A549 (cell line): ENCODE measurements at regions not wholly inside any gene's neighbourhood (a gene's known extent, or its start where the extent isn't known, plus 50 kb on each side); places are given as distances from the start of the nearest gene placed in this dataset.

Experiments used
- ATAC-seq, 2 experiments: fragments of 200-7000 bp in 1 of 2; fragments of >200 bp in 1 of 2; cut with Nextera tagmentation in 1 of 2; cut with Tn5 transposase in 1 of 2; 3 replicates each; pipeline versions ENCODE4 v1.8.0 to v1.9.1; 2018 to 2020; ENCODE audit warnings: mild to moderate bottlenecking in 1 of 2, moderate library complexity in 1 of 2
- CTCF ChIA-PET: fragments of 300-600 bp; sonication (Branson Sonifier 250); formaldehyde crosslinking; extraction: SDS; loops from one replicate; lab custom pipeline; 2021; ENCODE audit warnings: antibody characterized with exemption, inconsistent platforms; lab: Yijun Ruan, JAX
- POLR2A ChIA-PET: fragments of 350-600 bp; formaldehyde crosslinking; extraction: SDS; loops from one replicate; lab custom pipeline; 2021; ENCODE audit warnings: antibody characterized with exemption, inconsistent platforms; lab: Yijun Ruan, JAX
- DNase-seq, 2 experiments: peaks; one replicate each; pipeline versions ENCODE4 v3.0.0 to v3.0.0-alpha.2; 2011 to 2016; ENCODE audit warnings: low read depth in 1 of 2, low spot score in 1 of 2
- FAIRE-seq: peaks from 2 replicates; lab custom pipeline; 2011; peaks lifted over from hg19 to GRCh38; lab: Jason Lieb, UNC
- H3K27ac ChIP-seq, 2 experiments: fragments of >200 bp; sonication (Bioruptor Twin); formaldehyde crosslinking; 3 replicates each; pipeline ENCODE4 v1.5.1; 2016 to 2017
- H3K4me1 ChIP-seq: fragments of >200 bp; sonication (Bioruptor Twin); formaldehyde crosslinking; 3 replicates; pipeline ENCODE4 v1.6.1; 2016
- H3K4me2 ChIP-seq: fragments of >200 bp; sonication (Bioruptor Twin); formaldehyde crosslinking; 3 replicates; pipeline ENCODE4 v1.6.1; 2016
- H3K4me3 ChIP-seq: fragments of >200 bp; sonication (Bioruptor Twin); formaldehyde crosslinking; 3 replicates; pipeline ENCODE4 v1.5.1; 2016
- H3K9me3 ChIP-seq: fragments of >200 bp; sonication (Bioruptor Twin); formaldehyde crosslinking; 3 replicates; pipeline ENCODE4 v1.6.1; 2016
- CBX8 ChIP-seq: fragments of 200-600 bp; sonication (generic); IDR thresholded peaks from 2 replicates; pipeline ENCODE4 v1.6.1; 2016
- CHD2 ChIP-seq: fragments of 150-350 bp; IDR thresholded peaks from 2 replicates; pipeline ENCODE4 v1.6.1; 2014; ENCODE audit warnings: low read length; ENCODE audit not compliant: partially characterized antibody
- CHD4 ChIP-seq: fragments of 200-600 bp; sonication (generic); IDR thresholded peaks from 2 replicates; pipeline ENCODE4 v1.6.1; 2016; ENCODE audit warnings: antibody characterized with exemption, mild to moderate bottlenecking, borderline replicate concordance
- EP300 ChIP-seq, 2 experiments: fragments of >200 bp; sonication (Bioruptor Twin); formaldehyde crosslinking; IDR thresholded peaks; 2 replicates in 1 of 2; 3 replicates in 1 of 2; pipeline ENCODE4 v1.6.1; 2016 to 2017
- FOSL2 ChIP-seq, 2 experiments: fragments of 450-650 bp in 1 of 2; fragments of >200 bp in 1 of 2; sonication (Bioruptor Twin) in 1 of 2; formaldehyde crosslinking; IDR thresholded peaks; 2 replicates each; pipeline versions ENCODE4 v1.5.0 to v1.6.1; 2016 to 2020; ENCODE audit warnings: mild to moderate bottlenecking in 1 of 2, moderate library complexity in 1 of 2
- FOXS1 ChIP-seq: fragments of 250-450 bp; sonication (Bioruptor Pico); IDR thresholded peaks from 2 replicates; pipeline ENCODE4 v1.5.0; 2020; ENCODE audit warnings: mild to moderate bottlenecking, moderate library complexity
- HDAC2 ChIP-seq: fragments of 200-600 bp; sonication (generic); IDR thresholded peaks from 2 replicates; pipeline ENCODE4 v1.6.1; 2016
- HOXB5 ChIP-seq: fragments of 250-450 bp; sonication (Bioruptor Pico); IDR thresholded peaks from 2 replicates; pipeline ENCODE4 v1.5.0; 2020; ENCODE audit warnings: mild to moderate bottlenecking, moderate library complexity
- KDM1A ChIP-seq: fragments of 200-600 bp; sonication (generic); IDR thresholded peaks from 2 replicates; pipeline ENCODE4 v1.6.1; 2016; ENCODE audit warnings: low read depth, mild to moderate bottlenecking
- KDM5A ChIP-seq: fragments of 200-600 bp; sonication (generic); IDR thresholded peaks from 2 replicates; pipeline ENCODE4 v1.6.1; 2016; ENCODE audit warnings: antibody characterized with exemption, mild to moderate bottlenecking
- MAZ ChIP-seq: fragments of 150-350 bp; IDR thresholded peaks from 2 replicates; pipeline ENCODE4 v1.6.1; 2014; ENCODE audit warnings: antibody characterized with exemption, low read depth, low read length, borderline replicate concordance
- NPAS2 ChIP-seq: fragments of 250-450 bp; sonication (Bioruptor Pico); IDR thresholded peaks from 2 replicates; pipeline ENCODE4 v1.8.0; 2022; ENCODE audit warnings: mild to moderate bottlenecking, moderate library complexity, borderline replicate concordance
- POLR2A ChIP-seq: IDR thresholded peaks from 2 replicates; pipeline ENCODE4 v1.6.1; 2012; ENCODE audit warnings: mild to moderate bottlenecking, low read length
- RARB ChIP-seq: fragments of 250-450 bp; sonication (Bioruptor Pico); IDR thresholded peaks from 2 replicates; pipeline ENCODE4 v1.8.0; 2021; ENCODE audit warnings: mild to moderate bottlenecking, moderate library complexity
- RCOR1 ChIP-seq: fragments of 150-350 bp; IDR thresholded peaks from 2 replicates; pipeline ENCODE4 v1.6.1; 2014; ENCODE audit warnings: antibody characterized with exemption, low read length, low read depth
- RFX5 ChIP-seq: fragments of 450-650 bp; IDR thresholded peaks from 2 replicates; pipeline ENCODE4 v1.7.1; 2014; ENCODE audit warnings: antibody characterized with exemption, mild to moderate bottlenecking, moderate library complexity
- RNF2 ChIP-seq: fragments of 200-600 bp; sonication (generic); IDR thresholded peaks from 2 replicates; pipeline ENCODE4 v1.6.1; 2016; ENCODE audit warnings: low read depth, mild to moderate bottlenecking, antibody characterized with exemption, moderate library complexity, borderline replicate concordance
- ZC3H11A ChIP-seq: fragments of 450-650 bp; IDR thresholded peaks from 2 replicates; pipeline ENCODE4 v1.6.1; 2014; ENCODE audit warnings: antibody characterized with exemption, mild to moderate bottlenecking
- ZSCAN20 ChIP-seq: fragments of 250-450 bp; sonication (Bioruptor Pico); IDR thresholded peaks from 2 replicates; pipeline ENCODE4 v1.8.0; 2022; ENCODE audit warnings: mild to moderate bottlenecking, moderate library complexity
- WGBS: methylation state at CpG from one replicate; pipeline ENCODE4 v1.1.6; 2017; ENCODE audit errors: missing lambda C conversion rate; 5-methylcytosine and 5-hydroxymethylcytosine counted together
- TF ChIP-seq, protein P1 (sequence below): fragments of 250-450 bp; sonication (Bioruptor Pico); IDR thresholded peaks from 2 replicates; pipeline ENCODE4 v1.5.0; 2020; ENCODE audit warnings: low read depth, mild to moderate bottlenecking, moderate library complexity
- TF ChIP-seq, protein P2 (sequence below): IDR thresholded peaks from 2 replicates; pipeline ENCODE4 v1.6.1; 2012; ENCODE audit warnings: low read depth, borderline replicate concordance
- TF ChIP-seq, protein P3 (sequence below): IDR thresholded peaks from 2 replicates; pipeline ENCODE4 v1.6.1; 2012
- TF ChIP-seq, protein P4 (sequence below): fragments of >200 bp; sonication (Bioruptor Twin); formaldehyde crosslinking; IDR thresholded peaks from 3 replicates; pipeline ENCODE4 v1.5.1; 2016

DNA sequence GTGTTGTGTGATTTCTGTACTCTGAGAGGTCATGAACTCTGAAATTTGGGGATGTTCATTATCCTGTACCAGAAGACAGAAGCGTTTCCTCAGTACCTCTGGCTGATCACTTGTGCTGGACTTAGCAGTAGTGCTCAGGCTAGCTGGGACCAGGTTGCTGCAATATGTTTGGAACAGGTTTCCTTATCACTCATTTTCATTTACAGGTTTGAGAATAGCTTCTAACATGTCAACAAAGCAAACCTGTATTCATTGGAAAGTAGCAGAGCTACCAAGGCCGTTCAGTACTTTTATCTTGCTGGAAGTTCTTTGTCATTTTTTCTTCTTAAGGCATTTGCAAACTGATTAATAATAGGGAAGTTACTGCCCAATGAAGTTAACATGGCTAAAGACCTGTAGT lies 242.9 kb upstream of the ANKRD50 start:
- ATAC-seq (no peak), DNase-seq (no peak), FAIRE-seq (no peak)
- H3K4me1 ChIP-seq = no peaks in the 10 kb centered on the region
- ChIA-PET CTCF (no interaction called here), POLR2A (no interaction called here)
- no peak for TF ChIP-seq RARB (CRISPR knock-in tag)
- TF ChIP-seq POLR2A = no peak
- TF ChIP-seq CHD4 = no peak
- TF ChIP-seq CHD2 = no peak
- 38% methylated on average over 2 of the region's 2 CpGs for WGBS
- no peak overlapping the region for H3K27ac ChIP-seq
- H3K4me2 ChIP-seq = no peak overlapping the region
- H3K4me3 ChIP-seq = no peak overlapping the region
- H3K9me3 ChIP-seq = no peaks in the 10 kb centered on the region

DNA sequence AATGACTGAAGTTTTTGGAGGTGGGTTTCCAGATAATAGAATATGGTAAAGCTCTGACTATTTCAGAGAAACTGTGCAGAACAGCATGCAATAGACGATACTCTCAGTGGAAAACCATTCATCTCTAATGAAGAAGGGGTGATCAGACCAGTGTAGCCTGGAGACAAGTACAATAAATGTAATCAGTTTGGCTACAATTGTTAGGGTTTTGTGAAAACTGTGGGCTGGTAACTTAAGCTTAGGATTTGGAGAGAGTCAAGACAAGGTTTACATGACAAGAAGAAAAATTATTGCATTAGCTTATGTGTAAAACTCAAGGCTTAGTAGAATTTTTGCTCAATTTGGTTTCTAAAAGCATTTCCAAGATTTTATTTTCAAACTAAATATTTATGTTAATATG lies 241.5 kb upstream of the ANKRD50 start:
- CTCF ChIA-PET = no interaction called here
- H3K4me2 ChIP-seq = no peak overlapping the region

DNA sequence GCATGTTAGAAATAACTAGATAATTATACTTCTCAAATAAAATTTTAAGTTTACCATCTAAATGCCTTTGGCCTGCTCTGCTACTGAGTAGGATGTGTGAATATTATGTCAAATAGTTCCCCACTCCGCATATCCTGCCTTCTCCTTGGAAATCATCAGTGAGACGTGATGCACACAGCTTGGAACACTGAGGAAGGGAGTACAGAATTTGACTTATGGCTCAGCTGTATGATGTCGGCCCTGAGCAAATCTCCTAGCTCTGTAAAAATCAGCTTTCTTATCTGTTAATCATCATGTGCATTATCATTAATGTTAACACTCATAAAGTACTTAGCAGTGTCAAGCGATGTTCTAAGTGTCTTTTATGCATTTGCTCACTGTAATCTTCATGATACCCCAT lies 241.0 kb upstream of the ANKRD50 start:
- FAIRE-seq = no peak
- 58% methylated on average over 4 of the region's 4 CpGs for WGBS
- no peaks in the 10 kb centered on the region for H3K4me1 ChIP-seq
- CTCF ChIA-PET = no interaction called here
- no peak for TF ChIP-seq CBX8
- TF ChIP-seq, protein P1, sequence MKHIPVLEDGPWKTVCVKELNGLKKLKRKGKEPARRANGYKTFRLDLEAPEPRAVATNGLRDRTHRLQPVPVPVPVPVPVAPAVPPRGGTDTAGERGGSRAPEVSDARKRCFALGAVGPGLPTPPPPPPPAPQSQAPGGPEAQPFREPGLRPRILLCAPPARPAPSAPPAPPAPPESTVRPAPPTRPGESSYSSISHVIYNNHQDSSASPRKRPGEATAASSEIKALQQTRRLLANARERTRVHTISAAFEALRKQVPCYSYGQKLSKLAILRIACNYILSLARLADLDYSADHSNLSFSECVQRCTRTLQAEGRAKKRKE (CRISPR knock-in tag) = no peak
- TF ChIP-seq, protein P2, sequence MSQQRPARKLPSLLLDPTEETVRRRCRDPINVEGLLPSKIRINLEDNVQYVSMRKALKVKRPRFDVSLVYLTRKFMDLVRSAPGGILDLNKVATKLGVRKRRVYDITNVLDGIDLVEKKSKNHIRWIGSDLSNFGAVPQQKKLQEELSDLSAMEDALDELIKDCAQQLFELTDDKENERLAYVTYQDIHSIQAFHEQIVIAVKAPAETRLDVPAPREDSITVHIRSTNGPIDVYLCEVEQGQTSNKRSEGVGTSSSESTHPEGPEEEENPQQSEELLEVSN = no peak
- TF ChIP-seq ZC3H11A = no peak
- no peak for TF ChIP-seq EP300 (IDR thresholded peaks at IDR 0.05)
- no peak for TF ChIP-seq RARB (CRISPR knock-in tag)
- TF ChIP-seq, protein P3, sequence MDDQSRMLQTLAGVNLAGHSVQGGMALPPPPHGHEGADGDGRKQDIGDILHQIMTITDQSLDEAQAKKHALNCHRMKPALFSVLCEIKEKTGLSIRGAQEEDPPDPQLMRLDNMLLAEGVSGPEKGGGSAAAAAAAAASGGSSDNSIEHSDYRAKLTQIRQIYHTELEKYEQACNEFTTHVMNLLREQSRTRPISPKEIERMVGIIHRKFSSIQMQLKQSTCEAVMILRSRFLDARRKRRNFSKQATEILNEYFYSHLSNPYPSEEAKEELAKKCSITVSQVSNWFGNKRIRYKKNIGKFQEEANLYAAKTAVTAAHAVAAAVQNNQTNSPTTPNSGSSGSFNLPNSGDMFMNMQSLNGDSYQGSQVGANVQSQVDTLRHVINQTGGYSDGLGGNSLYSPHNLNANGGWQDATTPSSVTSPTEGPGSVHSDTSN = no peak
- TF ChIP-seq KDM5A = no peak
- no peak for TF ChIP-seq HOXB5 (CRISPR knock-in tag)
- TF ChIP-seq MAZ = no peak
- no peak for TF ChIP-seq NPAS2 (CRISPR knock-in tag)
- TF ChIP-seq RCOR1 = no peak
- TF ChIP-seq HDAC2 = no peak
- TF ChIP-seq ZSCAN20 (CRISPR knock-in tag) = no peak
- no peak for TF ChIP-seq KDM1A
- TF ChIP-seq RNF2 = no peak
- H3K27ac ChIP-seq = no peak overlapping the region
- no peak for DNase-seq
- no peaks in the 10 kb centered on the region for H3K9me3 ChIP-seq
- POLR2A ChIA-PET = no interaction called here
- no peak overlapping the region for H3K4me2 ChIP-seq
- H3K4me3 ChIP-seq = no peak overlapping the region
- ATAC-seq = no peak

More for the DNA sequence above, 241.5 kb upstream of the ANKRD50 start:
- ATAC-seq (no peak), FAIRE-seq (no peak), DNase-seq (no peak)
- 85% methylated on average over 1 of the region's 1 CpG for WGBS
- Histone ChIP-seq H3K4me3 (no peak overlapping the region), H3K27ac (no peak overlapping the region), H3K9me3 (no peaks in the 10 kb centered on the region), H3K4me1 (no peaks in the 10 kb centered on the region)
- TF ChIP-seq HOXB5 (CRISPR knock-in tag) = no peak
- no peak for TF ChIP-seq FOSL2 (IDR thresholded peaks at IDR 0.05)
- no peak for TF ChIP-seq FOSL2 (CRISPR knock-in tag; IDR thresholded peaks at IDR 0.05)
- TF ChIP-seq NPAS2 (CRISPR knock-in tag) = no peak
- TF ChIP-seq CBX8 = no peak
- TF ChIP-seq RFX5 = no peak
- no peak for TF ChIP-seq FOXS1 (CRISPR knock-in tag)
- TF ChIP-seq, protein P4, sequence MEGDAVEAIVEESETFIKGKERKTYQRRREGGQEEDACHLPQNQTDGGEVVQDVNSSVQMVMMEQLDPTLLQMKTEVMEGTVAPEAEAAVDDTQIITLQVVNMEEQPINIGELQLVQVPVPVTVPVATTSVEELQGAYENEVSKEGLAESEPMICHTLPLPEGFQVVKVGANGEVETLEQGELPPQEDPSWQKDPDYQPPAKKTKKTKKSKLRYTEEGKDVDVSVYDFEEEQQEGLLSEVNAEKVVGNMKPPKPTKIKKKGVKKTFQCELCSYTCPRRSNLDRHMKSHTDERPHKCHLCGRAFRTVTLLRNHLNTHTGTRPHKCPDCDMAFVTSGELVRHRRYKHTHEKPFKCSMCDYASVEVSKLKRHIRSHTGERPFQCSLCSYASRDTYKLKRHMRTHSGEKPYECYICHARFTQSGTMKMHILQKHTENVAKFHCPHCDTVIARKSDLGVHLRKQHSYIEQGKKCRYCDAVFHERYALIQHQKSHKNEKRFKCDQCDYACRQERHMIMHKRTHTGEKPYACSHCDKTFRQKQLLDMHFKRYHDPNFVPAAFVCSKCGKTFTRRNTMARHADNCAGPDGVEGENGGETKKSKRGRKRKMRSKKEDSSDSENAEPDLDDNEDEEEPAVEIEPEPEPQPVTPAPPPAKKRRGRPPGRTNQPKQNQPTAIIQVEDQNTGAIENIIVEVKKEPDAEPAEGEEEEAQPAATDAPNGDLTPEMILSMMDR = no peak
- POLR2A ChIA-PET = no interaction called here
